ENCODE measurements at regions not wholly inside any gene's neighbourhood (a gene's known extent, or its start where the extent isn't known, plus 50 kb on each side); places are given as distances from the start of the nearest gene placed in this dataset.
A peak's percentile ranks its signal among the peaks of the same experiment; 100 is the strongest.
"Not testable (repeated sequence)": the region's sequence is repeated elsewhere in the genome, so short reads cannot be mapped to it uniquely, and the experiment has no call there.

GRCh38 chr6:115514656-115515055, 546.0 kb downstream of the FRK start:
- H3K27ac ChIP-seq (ENCODE audit: low read depth, low read length), result no peak overlapping the region
- DNase-seq (ENCODE audit: low read depth), result peak; percentile 14

DNA sequence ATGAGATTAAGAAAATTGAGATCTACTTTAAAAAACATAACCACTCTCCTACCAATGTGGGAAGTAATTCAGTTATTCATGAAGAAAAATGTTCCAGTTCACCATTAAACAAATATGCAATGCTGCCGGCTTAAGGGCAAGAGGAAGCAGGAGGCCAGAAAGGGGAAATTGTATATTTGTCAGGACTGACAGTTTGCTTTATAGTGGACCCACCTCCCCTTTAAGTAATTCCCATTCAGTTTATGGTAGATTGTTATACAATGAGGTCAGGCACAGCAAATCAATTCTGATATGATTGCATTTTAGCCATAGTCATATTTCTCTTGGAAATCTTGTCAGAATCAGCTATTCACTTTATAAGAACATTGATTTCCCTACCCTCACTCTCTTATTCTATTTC, 547.8 kb downstream of the FRK start:
- no peaks in the 10 kb centered on the region for H3K4me1 ChIP-seq (ENCODE audit: insufficient read depth, low read length)
- FAIRE-seq, result no peak
- no peak overlapping the region for H3K4me3 Mint-ChIP-seq (ENCODE audit: unreplicated experiment)
- no peaks in the 10 kb centered on the region for H3K36me3 ChIP-seq (ENCODE audit: insufficient read depth, low read length)
- no peaks in the 10 kb centered on the region for H3K9me3 Mint-ChIP-seq (ENCODE audit: unreplicated experiment)
- no peaks in the 10 kb centered on the region for H3K27me3 Mint-ChIP-seq (ENCODE audit: low read depth, unreplicated experiment)
- no peaks in the 10 kb centered on the region for H3K9me3 ChIP-seq (ENCODE audit: insufficient read depth, low read depth, low read length)
- TF ChIP-seq EZH2 (IDR thresholded peaks at IDR 0.05; ENCODE audit: insufficient read depth, low read length) (no peak), CTCF (IDR thresholded peaks at IDR 0.05; ENCODE audit: insufficient read depth, low read depth, low read length) (no peak)
- no peaks in the 10 kb centered on the region for H3K27me3 ChIP-seq (ENCODE audit: insufficient read depth, low read length)
- no peaks in the 10 kb centered on the region for H3K79me2 ChIP-seq (ENCODE audit: insufficient read depth, low read length)
- DNase-seq (ENCODE audit: low read depth), result no peak
- no peaks in the 10 kb centered on the region for H3K36me3 Mint-ChIP-seq (ENCODE audit: low read depth, unreplicated experiment)
- H3K9ac ChIP-seq (ENCODE audit: low read length), result no peak overlapping the region
- peaks cover 1% of the 10 kb centered on the region for H3K4me1 Mint-ChIP-seq (ENCODE audit: low read depth, unreplicated experiment)
- H3K27ac Mint-ChIP-seq (ENCODE audit: unreplicated experiment), result no peak overlapping the region
- H2AFZ ChIP-seq (ENCODE audit: low read depth, low read length), result no peak overlapping the region
- no peak overlapping the region for H3K27ac ChIP-seq (ENCODE audit: low read depth, low read length)
- H4K20me1 ChIP-seq (ENCODE audit: insufficient read depth, low read length), result no peaks in the 10 kb centered on the region
- no peak overlapping the region for H3K4me3 ChIP-seq (ENCODE audit: insufficient read depth, low read depth, low read length)
- H3K4me2 ChIP-seq (ENCODE audit: low read length), result no peak overlapping the region

More at GRCh38 chr6:115514656-115515055, 546.0 kb downstream of the FRK start:
- Histone ChIP-seq H2AFZ (ENCODE audit: low read depth, low read length) (no peak overlapping the region), H3K4me1 (ENCODE audit: insufficient read depth, low read length) (no peaks in the 10 kb centered on the region), H3K4me2 (ENCODE audit: low read length) (no peak overlapping the region), H3K9me3 (ENCODE audit: insufficient read depth, low read depth, low read length) (no peaks in the 10 kb centered on the region), H3K4me3 (ENCODE audit: insufficient read depth, low read depth, low read length) (no peak overlapping the region), H4K20me1 (ENCODE audit: insufficient read depth, low read length) (no peaks in the 10 kb centered on the region), H3K9ac (ENCODE audit: low read length) (no peak overlapping the region), H3K27me3 (ENCODE audit: insufficient read depth, low read length) (no peaks in the 10 kb centered on the region), H3K36me3 (ENCODE audit: insufficient read depth, low read length) (no peaks in the 10 kb centered on the region), H3K79me2 (ENCODE audit: insufficient read depth, low read length) (no peaks in the 10 kb centered on the region)
- Mint-ChIP-seq H3K9me3 (ENCODE audit: unreplicated experiment) (no peaks in the 10 kb centered on the region), H3K27me3 (ENCODE audit: low read depth, unreplicated experiment) (no peaks in the 10 kb centered on the region), H3K27ac (ENCODE audit: unreplicated experiment) (no peak overlapping the region), H3K4me3 (ENCODE audit: unreplicated experiment) (no peak overlapping the region), H3K36me3 (ENCODE audit: low read depth, unreplicated experiment) (no peaks in the 10 kb centered on the region), H3K4me1 (ENCODE audit: low read depth, unreplicated experiment) (peaks cover 1% of the 10 kb centered on the region)
- FAIRE-seq, result no peak
- no peak for TF ChIP-seq EZH2 (IDR thresholded peaks at IDR 0.05; ENCODE audit: insufficient read depth, low read length)
- TF ChIP-seq CTCF (IDR thresholded peaks at IDR 0.05; ENCODE audit: insufficient read depth, low read depth, low read length), result no peak

DNA sequence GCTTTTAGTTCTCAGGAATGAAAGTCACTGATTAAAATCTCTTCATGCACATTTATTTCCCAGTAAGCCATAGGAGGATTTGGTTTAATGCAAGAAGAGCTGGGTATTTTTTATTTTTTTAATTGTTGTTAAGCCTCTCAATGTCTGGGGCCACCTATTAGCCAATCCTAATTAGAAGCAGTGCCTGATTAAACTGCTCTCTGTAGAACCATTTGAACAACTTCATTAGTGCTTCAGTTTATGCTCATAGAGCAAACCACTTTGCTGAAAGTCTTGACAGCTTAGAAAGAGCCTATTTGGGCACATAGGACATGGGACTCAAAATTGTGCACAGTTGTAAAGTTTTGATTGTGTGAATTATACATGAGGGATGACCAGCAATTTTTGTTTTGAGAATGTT, 548.9 kb downstream of the FRK start:
- Mint-ChIP-seq H3K4me1 (ENCODE audit: low read depth, unreplicated experiment) (peaks cover 1% of the 10 kb centered on the region), H3K9me3 (ENCODE audit: unreplicated experiment) (no peaks in the 10 kb centered on the region), H3K36me3 (ENCODE audit: low read depth, unreplicated experiment) (no peaks in the 10 kb centered on the region), H3K27me3 (ENCODE audit: low read depth, unreplicated experiment) (no peaks in the 10 kb centered on the region), H3K27ac (ENCODE audit: unreplicated experiment) (no peak overlapping the region), H3K4me3 (ENCODE audit: unreplicated experiment) (no peak overlapping the region)
- no peak overlapping the region for H3K4me2 ChIP-seq (ENCODE audit: low read length)
- H3K9me3 ChIP-seq (ENCODE audit: insufficient read depth, low read depth, low read length), result no peaks in the 10 kb centered on the region
- H3K36me3 ChIP-seq (ENCODE audit: insufficient read depth, low read length), result no peaks in the 10 kb centered on the region
- no peak overlapping the region for H2AFZ ChIP-seq (ENCODE audit: low read depth, low read length)
- DNase-seq (ENCODE audit: low read depth), result no peak
- H3K79me2 ChIP-seq (ENCODE audit: insufficient read depth, low read length), result no peaks in the 10 kb centered on the region
- H3K4me3 ChIP-seq (ENCODE audit: insufficient read depth, low read depth, low read length), result no peak overlapping the region
- no peak for FAIRE-seq
- no peaks in the 10 kb centered on the region for H4K20me1 ChIP-seq (ENCODE audit: insufficient read depth, low read length)
- TF ChIP-seq CTCF (IDR thresholded peaks at IDR 0.05; ENCODE audit: insufficient read depth, low read depth, low read length), result no peak
- no peak for TF ChIP-seq EZH2 (IDR thresholded peaks at IDR 0.05; ENCODE audit: insufficient read depth, low read length)
- H3K27ac ChIP-seq (ENCODE audit: low read depth, low read length), result no peak overlapping the region
- H3K9ac ChIP-seq (ENCODE audit: low read length), result no peak overlapping the region
- H3K27me3 ChIP-seq (ENCODE audit: insufficient read depth, low read length), result no peaks in the 10 kb centered on the region
- H3K4me1 ChIP-seq (ENCODE audit: insufficient read depth, low read length), result no peaks in the 10 kb centered on the region

DNA sequence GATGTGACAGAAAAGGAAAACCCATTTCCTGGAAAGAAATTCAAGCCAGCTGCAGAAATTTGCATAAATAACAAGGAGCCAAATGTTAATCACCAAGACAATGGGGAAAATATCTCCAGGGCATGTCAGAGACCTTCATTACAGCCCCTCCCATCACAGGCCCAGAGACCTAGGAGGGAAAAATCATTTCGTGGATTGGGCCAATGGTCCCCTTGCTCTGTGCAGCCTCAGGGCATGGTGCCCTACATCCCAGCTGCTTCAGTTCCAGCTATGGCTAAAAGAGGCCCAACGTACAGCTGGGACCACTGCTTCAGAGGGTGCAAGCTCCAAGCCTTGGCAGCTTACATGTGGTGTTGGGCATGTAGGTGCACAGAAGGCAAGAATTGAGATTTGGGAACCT, 558.3 kb downstream of the FRK start:
- DNase-seq (ENCODE audit: low read depth); H3K27me3 Mint-ChIP-seq (ENCODE audit: low read depth, unreplicated experiment); H2AFZ ChIP-seq (ENCODE audit: low read depth, low read length); H3K36me3 ChIP-seq (ENCODE audit: insufficient read depth, low read length); H3K79me2 ChIP-seq (ENCODE audit: insufficient read depth, low read length); H4K20me1 ChIP-seq (ENCODE audit: insufficient read depth, low read length); H3K27ac ChIP-seq (ENCODE audit: low read depth, low read length); H3K36me3 Mint-ChIP-seq (ENCODE audit: low read depth, unreplicated experiment); H3K27ac Mint-ChIP-seq (ENCODE audit: unreplicated experiment); H3K9me3 Mint-ChIP-seq (ENCODE audit: unreplicated experiment); H3K9ac ChIP-seq (ENCODE audit: low read length); H3K4me1 Mint-ChIP-seq (ENCODE audit: low read depth, unreplicated experiment); FAIRE-seq; H3K4me2 ChIP-seq (ENCODE audit: low read length); H3K4me3 Mint-ChIP-seq (ENCODE audit: unreplicated experiment); H3K4me3 ChIP-seq (ENCODE audit: insufficient read depth, low read depth, low read length); H3K27me3 ChIP-seq (ENCODE audit: insufficient read depth, low read length); H3K4me1 ChIP-seq (ENCODE audit: insufficient read depth, low read length); H3K9me3 ChIP-seq (ENCODE audit: insufficient read depth, low read depth, low read length): not testable (repeated sequence)

Data from astrocyte (in vitro differentiated cells and primary cell).